Head of caudate nucleus (tissue), 42 donors: ENCODE measurements at regions not wholly inside any gene's neighbourhood (a gene's known extent, or its start where the extent isn't known, plus 50 kb on each side); places are given as distances from the start of the nearest gene placed in this dataset.
"Not testable (repeated sequence)": the region's sequence is repeated elsewhere in the genome, so short reads cannot be mapped to it uniquely, and the experiment has no call there.

Experiments
- DNase-seq, 42 donors: peaks; one replicate each; pipeline versions ENCODE4 v3.0.0 to v3.0.0-alpha.2; 2020 to 2021; ENCODE audit warnings: mixed read lengths in 7 of 42
- intact Hi-C: fragments of 100-400 bp; cut with DNase I; formaldehyde crosslinking; loops from one replicate; pipeline ENCODE4 v1.15.0; 2022

- DNase-seq: no peak
- intact Hi-C loops: no loop called here
Observed at GRCh38 chr2:54040685-54041084, 69.9 kb upstream of the PSME4 start.

GRCh38 chr2:54040250-54040649, 69.5 kb upstream of the PSME4 start:
- intact Hi-C loops: no loop called here
- DNase-seq: no peak

GRCh38 chr2:54038835-54039234, 68.0 kb upstream of the PSME4 start:
- peak in 18 of 42 donors; percentile 14 to 68 (median 39) for DNase-seq

GRCh38 chr2:54031288-54031687, 60.5 kb upstream of the PSME4 start:
- intact Hi-C loops: loop anchor here (10.0 kb wide), 1 partner anchor 56 kb away; the partner anchor contains the start of gene PSME4
- DNase-seq: not testable (repeated sequence)

More at GRCh38 chr2:54038835-54039234, 68.0 kb upstream of the PSME4 start:
- intact Hi-C loops: loop anchor here (10.0 kb wide), 1 partner anchor 64 kb away; the partner anchor contains the start of gene PSME4

DNA sequence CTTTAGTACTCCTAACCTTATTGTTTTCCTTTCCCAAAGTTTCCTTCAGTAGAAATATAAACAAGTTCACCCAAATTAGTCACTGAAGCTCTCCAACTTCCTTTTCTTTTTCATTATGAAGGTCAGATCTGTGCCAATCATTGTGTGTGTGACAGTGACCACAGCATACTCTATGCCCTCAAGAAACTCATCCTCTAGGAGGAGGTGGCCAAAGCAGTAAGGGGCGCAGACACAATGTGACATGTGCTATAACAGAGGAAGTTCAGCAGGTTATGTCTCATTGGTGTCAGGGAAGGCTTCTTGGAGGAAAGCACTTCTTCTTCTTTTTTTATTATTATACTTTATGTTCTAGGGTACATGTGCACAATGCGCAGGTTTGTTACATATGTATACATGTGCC, 60.0 kb upstream of the PSME4 start:
- DNase-seq: no peak
- intact Hi-C loops: loop anchor here (10.0 kb wide), 1 partner anchor 56 kb away; the partner anchor contains the start of gene PSME4

- DNase-seq: no peak
- intact Hi-C loops: loop anchor here (10.0 kb wide), 1 partner anchor 56 kb away; the partner anchor contains the start of gene PSME4
Observed at GRCh38 chr2:54030396-54030741, 59.6 kb upstream of the PSME4 start.

DNA sequence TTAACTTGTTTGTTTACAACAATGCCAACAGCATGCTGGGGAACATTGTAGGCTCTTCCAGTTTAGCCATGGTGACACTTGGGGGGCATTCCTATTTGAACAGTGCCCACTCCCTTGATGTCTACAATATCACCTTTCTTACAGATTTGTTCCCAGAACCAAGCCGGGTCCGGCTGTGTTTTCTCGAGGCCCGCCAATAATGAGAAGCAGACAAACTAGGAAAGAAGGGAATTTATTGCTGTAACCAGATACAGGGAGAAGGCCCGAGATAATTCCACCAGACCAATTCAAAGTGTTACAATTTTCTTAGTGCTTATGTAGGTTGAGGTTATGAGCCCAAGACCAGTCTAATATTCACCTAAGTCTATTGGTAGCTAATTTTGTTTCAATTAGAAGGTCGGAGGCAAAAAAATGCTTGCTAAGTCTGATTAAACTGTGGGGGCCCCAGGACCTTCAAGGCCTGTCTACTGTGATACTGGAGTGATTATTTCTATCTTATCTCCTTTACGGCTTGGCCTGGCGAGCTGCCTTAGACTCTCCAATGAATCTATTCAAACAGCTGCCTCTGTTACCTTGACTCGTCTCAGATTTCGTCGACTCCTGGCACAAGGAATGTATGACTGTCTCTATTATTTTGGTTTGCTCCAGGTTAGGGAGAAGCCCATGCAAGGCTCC, 59.1 kb upstream of the PSME4 start:
- intact Hi-C loops: loop anchor here (10.0 kb wide), 1 partner anchor 55 kb away; the partner anchor contains the start of gene PSME4
- DNase-seq: no peak

- peak in 1 of 42 donors; percentile 17 for DNase-seq
- intact Hi-C loops: not testable (repeated sequence)
Observed at GRCh38 chr2:54025463-54026075, 54.8 kb upstream of the PSME4 start.

GRCh38 chr2:54024576-54024975, 53.8 kb upstream of the PSME4 start:
- intact Hi-C loops: no loop called here

GRCh38 chr2:54021702-54022101, 50.9 kb upstream of the PSME4 start:
- intact Hi-C loops: no loop called here

More at GRCh38 chr2:54024576-54024975, 53.8 kb upstream of the PSME4 start:
- DNase-seq: no peak

GRCh38 chr2:54020793-54021414, 50.1 kb upstream of the PSME4 start:
- intact Hi-C loops: no loop called here
- DNase-seq: no peak

More at GRCh38 chr2:54021702-54022101, 50.9 kb upstream of the PSME4 start:
- no peak for DNase-seq
